ENCODE measurements at regions not wholly inside any gene's neighbourhood (a gene's known extent, or its start where the extent isn't known, plus 50 kb on each side); places are given as distances from the start of the nearest gene placed in this dataset.

DNA sequence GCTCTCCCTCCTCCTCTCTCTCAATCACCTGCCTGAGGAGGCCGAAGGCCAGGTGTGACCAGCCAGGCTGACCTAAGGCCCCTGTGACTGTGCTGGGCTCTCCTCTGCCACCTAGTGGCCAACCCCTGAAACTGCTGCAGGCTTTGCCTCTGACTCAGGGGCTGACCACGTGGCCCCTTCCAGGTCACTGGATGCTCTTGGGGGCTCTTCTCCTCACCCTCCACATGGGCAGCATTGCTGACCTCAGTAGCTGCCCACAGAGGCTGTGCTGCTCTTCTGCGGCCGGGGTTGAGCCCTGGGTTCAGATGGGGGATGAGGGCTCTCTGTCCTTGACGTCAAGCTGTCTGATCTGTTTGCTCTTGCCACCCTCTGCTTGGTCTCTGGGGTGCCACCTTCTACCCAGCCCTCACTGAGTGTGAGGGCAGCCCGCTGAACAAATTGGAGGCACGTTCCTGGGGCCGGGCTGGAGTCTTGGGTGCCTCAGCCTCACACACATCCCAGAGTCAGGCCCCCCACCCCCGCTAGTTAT is 122.7 kb downstream of the TWIST2 start (continued):
- TF ChIP-seq, protein P1, sequence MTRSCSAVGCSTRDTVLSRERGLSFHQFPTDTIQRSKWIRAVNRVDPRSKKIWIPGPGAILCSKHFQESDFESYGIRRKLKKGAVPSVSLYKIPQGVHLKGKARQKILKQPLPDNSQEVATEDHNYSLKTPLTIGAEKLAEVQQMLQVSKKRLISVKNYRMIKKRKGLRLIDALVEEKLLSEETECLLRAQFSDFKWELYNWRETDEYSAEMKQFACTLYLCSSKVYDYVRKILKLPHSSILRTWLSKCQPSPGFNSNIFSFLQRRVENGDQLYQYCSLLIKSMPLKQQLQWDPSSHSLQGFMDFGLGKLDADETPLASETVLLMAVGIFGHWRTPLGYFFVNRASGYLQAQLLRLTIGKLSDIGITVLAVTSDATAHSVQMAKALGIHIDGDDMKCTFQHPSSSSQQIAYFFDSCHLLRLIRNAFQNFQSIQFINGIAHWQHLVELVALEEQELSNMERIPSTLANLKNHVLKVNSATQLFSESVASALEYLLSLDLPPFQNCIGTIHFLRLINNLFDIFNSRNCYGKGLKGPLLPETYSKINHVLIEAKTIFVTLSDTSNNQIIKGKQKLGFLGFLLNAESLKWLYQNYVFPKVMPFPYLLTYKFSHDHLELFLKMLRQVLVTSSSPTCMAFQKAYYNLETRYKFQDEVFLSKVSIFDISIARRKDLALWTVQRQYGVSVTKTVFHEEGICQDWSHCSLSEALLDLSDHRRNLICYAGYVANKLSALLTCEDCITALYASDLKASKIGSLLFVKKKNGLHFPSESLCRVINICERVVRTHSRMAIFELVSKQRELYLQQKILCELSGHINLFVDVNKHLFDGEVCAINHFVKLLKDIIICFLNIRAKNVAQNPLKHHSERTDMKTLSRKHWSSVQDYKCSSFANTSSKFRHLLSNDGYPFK (CRISPR knock-in tag; IDR thresholded peaks at IDR 0.05; ENCODE audit: borderline replicate concordance), result peak; percentile 38; the same call in 1 of the 2 replicates
- TF ChIP-seq SRSF1 (optimal IDR thresholded peaks at IDR 0.05; ENCODE audit: low read depth, low read length) (no peak), ZNF782 (CRISPR knock-in tag; IDR thresholded peaks at IDR 0.05; ENCODE audit: borderline replicate concordance) (0 out of 2 replicates have a peak, but pooled peaks have one; percentile 51), ZNF570 (CRISPR knock-in tag; IDR thresholded peaks at IDR 0.05; ENCODE audit: borderline replicate concordance) (no peak), SP4 (CRISPR knock-in tag; IDR thresholded peaks at IDR 0.05) (0 out of 2 replicates have a peak, but pooled peaks have one; percentile 5), GZF1 (CRISPR knock-in tag; IDR thresholded peaks at IDR 0.05) (no peak), SMC3 (IDR thresholded peaks at IDR 0.05; ENCODE audit: low read length) (peak; percentile 64)
- TF ChIP-seq, protein P2, sequence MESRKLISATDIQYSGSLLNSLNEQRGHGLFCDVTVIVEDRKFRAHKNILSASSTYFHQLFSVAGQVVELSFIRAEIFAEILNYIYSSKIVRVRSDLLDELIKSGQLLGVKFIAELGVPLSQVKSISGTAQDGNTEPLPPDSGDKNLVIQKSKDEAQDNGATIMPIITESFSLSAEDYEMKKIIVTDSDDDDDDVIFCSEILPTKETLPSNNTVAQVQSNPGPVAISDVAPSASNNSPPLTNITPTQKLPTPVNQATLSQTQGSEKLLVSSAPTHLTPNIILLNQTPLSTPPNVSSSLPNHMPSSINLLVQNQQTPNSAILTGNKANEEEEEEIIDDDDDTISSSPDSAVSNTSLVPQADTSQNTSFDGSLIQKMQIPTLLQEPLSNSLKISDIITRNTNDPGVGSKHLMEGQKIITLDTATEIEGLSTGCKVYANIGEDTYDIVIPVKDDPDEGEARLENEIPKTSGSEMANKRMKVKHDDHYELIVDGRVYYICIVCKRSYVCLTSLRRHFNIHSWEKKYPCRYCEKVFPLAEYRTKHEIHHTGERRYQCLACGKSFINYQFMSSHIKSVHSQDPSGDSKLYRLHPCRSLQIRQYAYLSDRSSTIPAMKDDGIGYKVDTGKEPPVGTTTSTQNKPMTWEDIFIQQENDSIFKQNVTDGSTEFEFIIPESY (CRISPR knock-in tag; IDR thresholded peaks at IDR 0.05), result no peak
